GM18867 (cell line): ENCODE measurements at regions not wholly inside any gene's neighbourhood (a gene's known extent, or its start where the extent isn't known, plus 50 kb on each side); places are given as distances from the start of the nearest gene placed in this dataset.

Experiments
- ATAC-seq: cut with Tn5 transposase; IDR thresholded peaks from one replicate; pipeline ENCODE4 v1.9.1; 2021; ENCODE audit warnings: mild to moderate bottlenecking, moderate library complexity; ENCODE audit not compliant: unreplicated experiment

GRCh38 chr1:37308031-37308960, 166.1 kb upstream of the ZC3H12A start:
- ATAC-seq: no peak

- no peak for ATAC-seq
Measured at GRCh38 chr1:37309574-37309973, 164.8 kb upstream of the ZC3H12A start.

- ATAC-seq: no peak
Measured at GRCh38 chr1:37310064-37310463, 164.3 kb upstream of the ZC3H12A start.

GRCh38 chr1:37315371-37315846, 159.0 kb upstream of the ZC3H12A start:
- no peak for ATAC-seq

- no peak for ATAC-seq
Measured at GRCh38 chr1:37317870-37318467, 156.4 kb upstream of the ZC3H12A start.

GRCh38 chr1:37318490-37318889, 155.9 kb upstream of the ZC3H12A start:
- ATAC-seq: no peak

GRCh38 chr1:37319284-37319683, 155.1 kb upstream of the ZC3H12A start:
- ATAC-seq: no peak

- ATAC-seq: no peak
Measured at GRCh38 chr1:37323486-37324377, 150.6 kb upstream of the ZC3H12A start.

- ATAC-seq: no peak
Measured at GRCh38 chr1:37325010-37325409, 149.4 kb upstream of the ZC3H12A start.

GRCh38 chr1:37325509-37326437, 148.6 kb upstream of the ZC3H12A start:
- no peak for ATAC-seq

- ATAC-seq: no peak
Measured at GRCh38 chr1:37332126-37332525, 142.3 kb upstream of the ZC3H12A start.

- ATAC-seq: no peak
Measured at GRCh38 chr1:37338658-37339057, 135.7 kb upstream of the ZC3H12A start.

- ATAC-seq: no peak
Measured at GRCh38 chr1:37342736-37343135, 131.6 kb upstream of the ZC3H12A start.

GRCh38 chr1:37347104-37347649, 127.2 kb upstream of the ZC3H12A start:
- ATAC-seq: no peak

GRCh38 chr1:37353871-37354270, 120.5 kb upstream of the ZC3H12A start:
- ATAC-seq: no peak

- no peak for ATAC-seq
Measured at GRCh38 chr1:37354876-37355650, 119.3 kb upstream of the ZC3H12A start.

GRCh38 chr1:37358992-37359391, 115.4 kb upstream of the ZC3H12A start:
- no peak for ATAC-seq

- ATAC-seq: no peak
Measured at GRCh38 chr1:37360011-37360410, 114.4 kb upstream of the ZC3H12A start.
